NCI-H2171 (cell line): ENCODE measurements at regions not wholly inside any gene's neighbourhood (a gene's known extent, or its start where the extent isn't known, plus 50 kb on each side); places are given as distances from the start of the nearest gene placed in this dataset.
"Not testable (repeated sequence)": the region's sequence is repeated elsewhere in the genome, so short reads cannot be mapped to it uniquely, and the experiment has no call there.

Experiments
- DNase-seq: peaks from one replicate; lab custom pipeline; 2025; lab: John Stamatoyannopoulos, UW

DNA sequence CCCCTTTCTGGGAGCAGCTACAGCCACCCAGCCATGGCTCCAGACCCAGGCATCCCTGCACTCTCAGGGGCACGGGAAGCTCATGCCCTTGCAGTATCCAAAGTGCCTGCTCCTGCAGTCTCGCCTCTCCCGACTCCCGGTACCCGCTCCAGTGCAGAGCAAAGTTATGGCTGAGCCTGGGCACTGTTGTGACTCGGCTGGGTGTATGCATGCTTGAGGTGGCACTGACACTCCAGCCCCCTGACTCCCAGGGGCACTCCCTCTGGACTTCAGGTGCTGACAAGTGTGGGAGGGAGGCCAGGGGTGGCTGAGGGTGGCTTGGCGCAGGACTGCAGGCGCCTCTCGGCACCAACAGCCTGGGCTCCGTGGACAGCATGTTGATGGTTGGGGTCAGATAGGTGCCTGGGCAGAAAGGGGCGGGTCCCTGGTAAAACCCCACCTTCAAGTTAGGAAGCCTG is 580.1 kb upstream of the ADGRL2 start:
- DNase-seq, result no peak

DNA sequence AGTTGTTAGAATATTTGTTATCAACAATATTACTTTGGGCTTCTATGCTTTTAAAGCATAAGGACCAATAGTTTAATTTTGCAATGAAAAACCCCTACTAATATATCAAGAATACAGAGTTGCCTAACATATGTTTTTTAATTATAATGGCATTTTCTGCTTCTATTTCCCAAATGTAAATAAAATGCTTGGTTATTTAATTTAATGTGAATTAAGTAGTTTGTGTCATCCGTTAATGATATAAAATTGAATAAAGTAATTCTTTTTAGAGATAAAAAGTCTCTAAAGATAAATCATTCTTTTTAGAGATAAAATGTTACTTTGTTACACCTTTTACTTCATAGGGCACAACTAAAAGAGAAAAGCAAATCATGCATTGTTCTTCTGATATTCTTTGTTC is 583.7 kb upstream of the ADGRL2 start:
- DNase-seq, result no peak

DNA sequence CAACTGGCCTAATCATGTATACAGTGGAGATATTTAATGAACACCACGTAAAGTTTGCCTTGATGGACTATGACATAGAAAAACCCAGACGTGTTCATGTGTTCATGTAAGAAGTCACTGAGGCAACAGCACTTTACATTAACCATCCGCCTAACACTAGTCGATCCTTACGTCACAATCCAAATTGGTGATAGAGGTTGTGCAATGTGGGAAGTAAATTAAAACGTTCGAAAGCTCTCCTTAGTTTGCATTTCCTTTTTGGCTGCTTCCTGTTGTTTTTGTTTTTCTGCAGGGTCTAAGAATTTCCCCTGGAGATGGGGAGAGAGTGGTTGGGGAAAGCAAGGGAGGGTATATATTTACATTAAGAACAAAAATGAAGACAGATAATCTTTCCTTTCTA is 587.5 kb upstream of the ADGRL2 start:
- DNase-seq, result no peak

DNA sequence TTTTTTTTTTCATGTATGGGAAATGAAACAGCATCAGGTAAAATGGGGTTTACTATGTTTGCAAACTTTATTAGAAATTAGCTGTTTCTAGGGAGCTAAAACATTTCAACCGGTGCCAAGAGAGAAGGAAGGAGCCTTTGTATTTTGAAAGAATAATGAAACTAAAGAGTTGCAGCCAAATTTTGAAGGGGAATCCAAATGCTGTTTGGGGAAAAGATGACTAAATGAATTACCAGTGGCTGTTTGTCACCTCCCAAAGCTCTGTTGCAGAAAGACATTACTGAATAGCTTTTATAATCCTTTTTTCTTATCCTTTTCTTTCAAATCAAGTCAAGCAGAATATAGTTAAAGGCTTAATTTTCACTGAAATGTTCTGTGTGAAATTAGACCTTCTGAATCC is 591.3 kb upstream of the ADGRL2 start:
- no peak for DNase-seq

DNA sequence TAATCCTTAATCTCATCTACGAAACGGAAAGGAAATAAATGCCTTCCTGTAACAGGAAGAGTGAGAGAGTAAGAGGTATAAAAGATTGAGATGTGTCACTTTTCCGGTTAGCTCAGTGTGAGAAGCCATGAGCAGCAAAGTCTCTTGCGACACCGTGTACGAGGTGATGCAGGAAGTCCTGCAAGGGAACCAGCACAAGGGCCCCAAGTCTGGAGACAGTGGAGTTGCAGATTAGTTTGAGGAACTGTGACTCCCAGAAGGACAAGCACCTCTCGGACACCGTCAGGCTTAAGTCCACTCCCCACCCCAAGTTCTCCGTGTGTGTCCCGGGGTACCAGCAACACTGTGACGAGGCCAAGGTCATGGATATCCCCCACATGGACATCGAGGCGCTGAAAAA is 592.3 kb upstream of the ADGRL2 start:
- DNase-seq, result no peak

DNA sequence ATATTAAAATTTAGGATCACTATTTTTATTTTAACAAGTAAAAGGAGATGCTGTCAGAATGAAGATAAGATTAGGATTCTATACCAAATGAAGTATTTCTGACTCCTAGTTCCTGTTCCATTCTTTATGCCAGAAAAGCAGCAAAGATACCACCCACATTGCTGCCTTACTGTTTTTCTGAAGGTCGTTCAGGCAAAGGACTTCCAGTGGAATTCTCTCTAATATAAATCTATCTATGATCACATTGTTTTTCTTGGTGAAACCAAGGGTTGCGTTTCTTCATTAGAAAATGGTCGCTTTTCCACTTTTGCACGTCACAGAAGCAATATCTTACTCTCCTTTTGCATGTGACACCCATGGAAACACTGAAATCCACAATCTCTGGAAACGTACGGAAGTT is 594.8 kb upstream of the ADGRL2 start:
- DNase-seq, result no peak

DNA sequence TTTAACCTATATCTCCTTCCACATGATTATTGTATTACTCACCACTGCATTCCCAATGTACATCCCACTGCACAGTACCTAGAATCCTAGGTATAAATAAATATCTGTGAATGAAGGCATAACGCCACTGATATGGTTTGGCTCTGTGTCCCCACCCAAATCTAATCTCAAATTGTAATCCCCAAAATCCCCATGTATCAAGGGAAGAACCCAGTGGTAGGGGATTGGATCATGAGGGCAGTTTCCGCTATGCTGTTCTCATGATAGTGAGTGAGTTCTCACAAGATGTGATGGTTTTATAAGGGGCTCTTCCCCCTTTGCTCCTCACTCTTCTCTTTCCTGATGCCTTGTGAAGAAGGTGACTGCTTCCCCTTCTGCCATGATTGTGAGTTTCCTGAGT is 599.0 kb upstream of the ADGRL2 start:
- DNase-seq, result no peak

DNA sequence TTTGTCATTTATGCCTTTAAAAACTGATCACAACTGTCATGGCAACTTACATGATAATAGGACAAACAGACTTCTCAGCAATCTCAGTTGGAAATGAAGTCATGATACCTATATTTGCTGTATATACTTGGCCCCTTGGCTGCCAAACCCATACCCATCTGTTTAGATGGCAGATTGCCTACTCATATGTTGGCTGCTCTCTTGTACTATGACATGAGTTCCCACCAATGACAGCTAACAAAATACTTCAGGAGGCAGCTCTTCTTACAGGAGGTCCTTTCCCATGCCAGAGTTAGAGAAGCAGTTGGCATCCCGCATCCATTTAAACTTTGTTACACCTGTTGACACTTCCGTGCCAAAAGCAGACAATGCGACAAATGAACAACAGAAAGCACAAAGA is 603.1 kb upstream of the ADGRL2 start:
- no peak for DNase-seq

DNA sequence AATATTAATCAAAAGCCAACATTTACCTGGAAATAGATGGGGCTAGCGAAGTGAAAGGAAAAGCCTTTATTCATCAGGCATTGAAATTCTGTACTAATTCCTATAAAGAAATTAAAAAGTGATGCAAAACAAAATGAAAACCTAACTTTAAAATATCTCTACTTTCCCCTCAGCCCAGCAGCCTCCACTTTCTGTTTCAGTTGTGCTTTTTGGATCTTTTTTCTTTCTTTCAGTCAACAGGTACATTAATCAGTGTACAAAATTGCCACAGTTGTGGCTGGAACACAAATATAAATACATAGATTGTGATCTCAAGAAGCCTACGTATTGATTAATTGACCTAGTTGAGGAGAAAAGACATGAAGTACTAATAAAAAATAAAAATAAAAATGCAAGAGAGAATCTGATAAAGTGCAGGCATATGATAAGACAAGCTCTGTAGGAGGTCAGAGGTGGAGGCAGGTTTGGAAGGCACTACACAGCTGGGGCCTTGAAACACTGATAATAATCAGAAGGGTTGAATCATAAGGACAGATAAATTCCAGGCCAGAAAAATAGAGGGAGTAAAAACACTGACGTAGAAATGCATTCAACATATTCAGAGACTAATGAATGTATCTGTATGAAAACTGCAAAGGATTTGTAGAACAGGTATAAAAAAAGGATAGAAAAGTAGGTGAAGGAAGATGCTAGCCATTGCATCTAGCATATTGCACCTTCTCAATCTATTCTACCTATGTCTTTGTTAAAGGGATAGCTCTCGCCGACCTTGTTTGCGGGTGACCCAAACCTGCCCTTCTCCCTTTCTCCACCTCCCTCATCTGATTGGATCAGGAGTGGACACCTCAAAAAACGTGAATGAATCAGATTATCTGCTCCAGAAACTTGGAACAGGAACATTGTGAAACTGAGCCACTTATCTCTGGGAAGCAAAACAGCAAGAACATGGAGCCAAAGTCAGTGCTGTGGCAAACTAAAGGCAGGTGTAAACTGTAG is 607.8 kb upstream of the ADGRL2 start:
- DNase-seq, result no peak

DNA sequence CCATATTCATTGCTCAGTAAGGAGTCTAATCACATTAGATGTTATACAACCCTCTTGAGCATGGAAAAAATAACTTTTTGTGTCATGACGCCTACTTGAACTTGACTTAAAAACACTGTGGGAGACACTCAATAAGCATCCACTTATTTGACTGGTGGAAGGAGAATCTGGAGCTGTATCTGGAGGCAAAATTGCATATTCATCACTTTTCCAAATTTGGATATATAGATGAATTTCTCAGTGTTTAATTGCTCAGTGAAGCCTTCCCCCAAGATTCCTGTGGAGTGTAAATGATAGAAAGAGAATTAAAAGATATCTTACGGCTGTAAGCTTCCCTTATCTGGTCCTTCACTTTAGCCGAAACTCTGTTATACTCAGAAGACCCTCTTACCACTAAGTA is 610.7 kb upstream of the ADGRL2 start:
- DNase-seq, result no peak

DNA sequence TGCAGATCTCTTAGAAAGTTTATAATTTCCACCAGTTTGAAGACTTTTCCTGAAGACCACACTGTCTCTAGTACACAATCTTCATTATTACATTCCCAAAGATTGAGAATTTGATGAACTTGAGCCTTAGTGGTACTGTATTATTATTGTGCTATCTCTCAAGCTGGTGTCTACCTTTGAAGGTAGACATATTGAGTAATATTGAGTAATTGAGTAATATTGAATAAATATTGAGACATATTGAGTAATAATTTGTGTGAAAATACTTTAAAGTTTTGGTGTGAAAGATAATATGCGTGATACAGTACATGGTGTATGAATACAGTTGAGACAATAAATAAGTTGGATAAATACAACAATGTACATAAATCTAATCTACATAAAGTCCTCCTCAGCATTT is 613.1 kb upstream of the ADGRL2 start:
- no peak for DNase-seq

DNA sequence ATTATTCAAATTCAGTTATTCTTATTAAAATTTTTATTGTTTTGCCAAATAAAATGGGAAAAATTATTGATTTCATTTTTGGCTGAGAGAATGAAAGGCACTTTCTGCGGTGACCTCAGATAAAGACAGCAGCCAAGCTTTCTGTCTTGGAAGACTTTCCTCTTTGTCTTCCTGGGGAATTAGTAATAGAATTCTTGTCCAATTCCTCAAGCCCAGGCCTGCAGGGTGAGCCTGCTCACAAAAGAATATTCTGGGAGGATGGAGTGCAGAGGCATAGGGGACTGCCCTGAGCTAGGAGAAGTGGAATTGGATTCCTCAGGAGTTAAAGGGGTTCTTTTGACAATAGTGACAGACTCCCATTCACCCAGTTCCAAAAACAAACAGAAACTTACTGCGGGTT is 614.5 kb upstream of the ADGRL2 start:
- no peak for DNase-seq

DNA sequence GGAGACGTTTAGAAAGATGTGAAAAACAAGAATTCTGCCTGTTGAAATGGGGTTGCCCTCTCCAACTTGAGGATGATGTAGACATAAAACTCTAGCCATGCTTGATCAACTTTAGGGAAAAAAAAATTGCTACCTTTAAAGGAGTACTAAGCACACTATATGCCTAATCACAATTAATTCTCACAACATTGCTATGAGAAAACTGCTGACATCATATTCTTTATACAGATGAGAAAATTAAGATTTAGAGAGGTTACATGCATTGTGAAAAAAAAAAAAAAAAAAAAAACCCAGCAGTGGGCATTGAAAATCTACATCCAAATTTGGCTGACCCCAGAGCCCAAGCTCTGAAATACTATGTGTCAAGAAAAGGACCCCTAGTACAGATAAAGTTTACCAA is 617.2 kb upstream of the ADGRL2 start:
- no peak for DNase-seq

DNA sequence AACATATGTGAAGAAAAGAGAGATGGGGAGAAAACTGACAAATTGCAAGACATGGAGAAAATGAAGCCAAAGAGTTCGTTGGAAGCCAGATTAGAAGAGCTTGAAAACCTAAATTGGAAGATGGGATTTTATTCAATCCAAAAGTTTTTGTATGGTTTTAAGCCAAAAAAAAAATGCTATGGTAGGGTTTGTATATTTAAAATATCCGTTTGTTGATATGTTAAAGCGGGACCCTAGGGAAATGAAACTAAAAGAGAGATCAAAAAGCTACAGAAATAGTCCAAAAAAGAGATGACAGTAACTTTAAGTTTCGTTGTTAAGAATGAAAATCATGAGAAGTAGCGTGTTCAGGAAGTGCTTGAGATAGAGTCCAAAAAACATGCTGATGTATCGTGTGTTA is 617.7 kb upstream of the ADGRL2 start:
- no peak for DNase-seq

DNA sequence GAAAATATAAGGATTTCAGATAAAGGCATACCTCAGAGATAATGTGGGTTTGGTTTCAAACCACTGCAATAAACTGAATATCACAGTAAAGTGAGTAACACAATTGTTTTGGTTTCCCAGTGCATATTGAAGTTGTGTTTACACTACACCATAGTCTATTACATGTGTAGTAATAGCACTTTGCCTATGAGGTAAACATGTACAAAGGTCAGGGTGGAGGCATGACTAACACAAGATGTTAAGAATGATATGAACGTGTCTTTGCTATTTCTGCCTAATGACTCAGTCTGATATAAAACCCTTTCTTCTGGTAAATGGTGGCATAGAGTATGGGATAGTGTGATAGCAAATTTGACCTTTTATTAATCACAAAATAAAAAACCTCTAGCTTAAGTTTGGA is 621.5 kb upstream of the ADGRL2 start:
- no peak for DNase-seq

DNA sequence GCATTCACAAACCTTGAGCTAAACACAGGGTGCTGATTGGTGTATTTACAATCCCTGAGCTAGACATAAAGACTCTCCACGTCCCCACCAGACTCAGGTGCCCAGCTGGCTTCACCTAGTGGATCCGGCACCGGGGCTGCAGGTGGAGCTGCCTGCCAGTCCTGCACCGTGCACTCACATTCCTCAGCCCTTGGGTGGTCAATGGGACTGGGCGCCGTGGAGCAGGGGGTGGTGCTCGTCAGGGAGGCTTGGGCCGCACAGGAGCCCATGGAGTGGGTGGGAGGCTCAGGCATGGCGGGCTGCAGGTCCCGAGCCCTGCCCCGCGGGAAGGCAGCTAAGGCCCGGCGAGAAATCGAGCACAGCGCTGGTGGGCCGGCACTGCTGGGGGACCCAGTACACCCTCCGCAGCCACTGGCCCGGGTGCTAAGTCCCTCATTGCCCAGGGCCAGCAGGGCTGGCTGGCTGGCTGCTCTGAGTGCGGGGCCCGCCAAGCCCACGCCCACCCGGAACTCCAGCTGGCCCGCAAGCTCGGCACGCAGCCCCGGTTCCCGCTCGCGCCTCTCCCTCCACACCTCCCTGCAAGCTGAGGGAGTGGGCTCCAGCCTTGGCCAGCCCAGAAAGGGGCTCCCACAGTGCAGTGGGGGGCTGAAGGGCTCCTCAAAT is 622.2 kb upstream of the ADGRL2 start:
- DNase-seq, result not testable (repeated sequence)

DNA sequence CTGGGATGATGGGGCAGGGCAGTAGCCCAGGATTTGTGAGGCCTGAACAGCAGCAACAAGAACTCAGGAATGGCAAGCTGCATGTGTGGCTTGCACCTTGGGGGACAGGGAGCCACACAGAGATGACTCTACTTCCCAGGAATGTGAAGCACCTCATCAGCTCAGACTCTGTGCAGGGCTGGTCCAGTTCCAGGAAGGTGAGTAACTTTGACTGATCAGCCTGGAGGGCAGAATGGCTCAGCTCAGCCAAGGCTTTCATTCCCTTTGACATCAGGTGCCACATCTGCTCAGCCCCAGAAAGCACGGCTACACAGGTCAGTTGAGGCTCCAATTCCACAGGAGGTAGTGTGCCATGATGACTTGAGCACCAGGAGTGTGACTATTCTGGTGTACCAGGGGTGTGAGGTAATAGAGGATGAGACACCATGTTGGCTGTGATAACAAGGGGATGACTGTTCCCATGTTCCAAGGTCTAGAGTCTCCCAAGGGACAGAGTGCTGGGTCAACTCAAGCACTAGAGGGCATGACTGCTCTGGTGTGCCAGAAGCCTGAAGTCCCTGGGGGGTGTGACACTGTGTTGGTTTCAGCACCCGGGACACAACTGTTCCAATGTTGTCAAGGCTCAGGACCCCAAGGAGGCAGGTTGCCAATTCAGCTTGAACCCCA is 625.8 kb upstream of the ADGRL2 start:
- DNase-seq, result no peak

DNA sequence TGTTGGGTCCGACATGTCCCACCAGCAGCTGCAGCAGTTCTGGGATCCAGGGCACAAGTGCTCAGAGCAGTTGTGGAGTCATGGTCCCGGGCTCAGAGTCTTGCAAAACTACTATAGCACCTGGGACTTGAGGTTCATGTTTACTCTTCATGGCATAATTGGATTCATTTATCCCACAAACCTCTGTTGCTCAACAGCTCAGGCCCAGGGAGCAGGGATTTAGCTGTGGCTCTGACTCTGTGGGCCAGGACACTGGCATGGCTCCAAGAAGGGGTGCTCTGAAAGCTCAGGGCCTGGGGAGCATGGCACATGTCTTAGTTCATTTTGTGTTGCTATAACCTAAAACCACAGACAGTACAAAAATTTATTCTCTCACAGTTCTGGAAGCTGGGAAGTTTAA is 626.7 kb upstream of the ADGRL2 start:
- no peak for DNase-seq

DNA sequence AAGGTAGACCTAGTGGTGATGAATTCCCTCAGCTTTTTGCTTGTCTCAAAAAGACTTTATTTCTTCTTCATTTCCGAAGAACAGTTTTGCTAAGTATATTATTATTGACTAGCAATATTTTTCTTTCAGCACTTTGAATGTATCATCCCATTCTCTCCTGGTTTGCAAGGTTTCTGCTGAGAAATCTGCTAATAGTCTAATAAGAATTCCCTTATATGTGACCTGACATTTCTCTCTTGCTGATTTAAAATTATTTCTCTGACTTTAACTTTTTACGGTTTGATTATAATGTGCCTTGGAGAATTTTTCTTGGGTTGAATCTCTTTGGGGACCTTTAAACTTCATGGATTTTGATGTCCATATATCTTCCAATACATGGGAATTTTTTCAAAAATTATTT is 628.3 kb upstream of the ADGRL2 start:
- DNase-seq, result no peak

DNA sequence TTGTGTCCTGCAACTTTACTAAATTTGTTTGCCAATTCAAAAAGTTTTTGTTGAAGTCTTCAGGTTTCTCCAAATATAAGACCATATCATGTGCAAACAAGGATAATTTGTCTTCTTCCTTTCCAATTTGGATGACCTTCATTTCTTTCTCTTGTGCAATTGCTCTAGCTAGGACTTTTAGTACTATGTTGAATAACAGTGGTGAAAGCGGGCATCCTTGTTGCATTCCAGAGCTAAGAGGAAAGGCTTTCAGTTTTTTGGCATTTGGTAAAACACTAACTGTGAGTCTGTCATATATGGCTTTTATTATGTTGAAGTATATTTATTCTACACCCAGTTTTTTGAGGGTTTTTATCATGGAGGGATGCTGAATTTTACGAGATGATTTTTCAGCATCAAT is 630.0 kb upstream of the ADGRL2 start:
- no peak for DNase-seq

DNA sequence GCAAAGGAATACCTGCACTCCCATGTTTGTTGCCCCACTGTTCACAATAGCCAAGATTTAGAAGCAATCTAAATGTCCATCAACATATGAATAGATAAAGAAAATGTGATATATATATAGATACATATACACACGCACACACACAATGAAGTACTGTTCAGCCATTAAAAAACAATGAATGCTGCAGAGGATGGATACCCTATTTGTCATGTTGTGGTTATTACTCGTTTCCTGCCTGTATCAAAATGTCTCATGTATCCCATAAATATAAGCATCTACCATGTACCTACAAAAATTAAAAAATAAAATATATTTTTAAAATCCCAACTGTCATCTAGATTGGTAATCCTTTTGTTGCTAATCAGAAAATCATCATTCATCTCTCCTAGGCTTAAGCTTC is 634.8 kb upstream of the ADGRL2 start:
- DNase-seq, result no peak

DNA sequence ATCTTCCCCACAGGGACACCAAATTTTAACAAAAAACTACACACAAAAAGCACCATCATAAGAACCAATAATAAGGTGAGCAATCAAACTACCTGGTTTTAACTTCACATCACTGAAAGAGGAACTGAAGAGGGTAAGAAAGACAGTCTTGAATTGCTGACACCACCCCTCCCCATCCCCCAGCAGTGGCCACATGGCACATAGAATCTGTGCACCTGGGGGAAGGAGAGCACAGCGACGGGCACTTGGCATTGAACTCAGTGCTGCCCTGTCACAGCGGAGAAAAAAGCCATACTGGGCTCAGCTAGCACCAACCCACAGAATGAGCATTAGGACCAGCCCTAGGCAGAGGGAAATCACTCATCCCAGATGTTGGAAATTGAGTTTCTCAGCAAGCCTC is 640.0 kb upstream of the ADGRL2 start:
- DNase-seq, result no peak

DNA sequence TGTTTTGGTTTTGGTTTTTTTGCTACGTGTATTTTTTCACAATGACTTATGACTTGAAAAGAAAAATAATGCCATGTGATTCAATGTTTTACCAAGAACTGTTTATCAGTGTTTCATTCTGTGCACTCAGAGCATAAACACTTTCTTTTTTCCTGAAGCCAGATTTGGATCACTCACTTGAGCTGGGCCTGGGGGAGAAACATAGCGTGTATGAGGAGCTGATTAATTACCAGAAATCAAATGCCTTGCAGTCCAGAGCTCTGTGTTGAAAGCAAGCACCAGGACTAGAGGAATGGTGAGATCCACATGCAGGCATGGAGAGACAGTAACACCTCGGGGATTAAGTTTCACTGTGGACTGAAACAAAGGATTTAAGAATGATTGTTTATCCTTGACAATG is 642.1 kb upstream of the ADGRL2 start:
- DNase-seq, result no peak
